DND-41 (cell line): ENCODE measurements at regions not wholly inside any gene's neighbourhood (a gene's known extent, or its start where the extent isn't known, plus 50 kb on each side); places are given as distances from the start of the nearest gene placed in this dataset.

Experiments
- ATAC-seq: fragments of 200-7000 bp; cut with Tn5 transposase; 3 replicates; pipeline ENCODE4 v1.9.1; 2021; ENCODE audit warnings: low read depth; ENCODE audit not compliant: insufficient read depth
- DNase-seq: peaks from one replicate; pipeline ENCODE4 v3.0.0-alpha.2; 2020
- H2AFZ ChIP-seq: 2 replicates; pipeline ENCODE4 v1.6.0; 2012; ENCODE audit warnings: low read depth, low read length
- H3K27ac ChIP-seq: 2 replicates; pipeline ENCODE4 v1.5.1; 2012; ENCODE audit warnings: low read length, inconsistent platforms
- H3K27me3 ChIP-seq: fragments of 200-600 bp; sonication (generic); 2 replicates; pipeline ENCODE4 v1.6.0; 2012; ENCODE audit warnings: low read length, mild to moderate bottlenecking, inconsistent platforms; ENCODE audit not compliant: insufficient read depth, poor library complexity
- H3K36me3 ChIP-seq: 2 replicates; pipeline ENCODE4 v1.5.1; 2012; ENCODE audit warnings: low read length, inconsistent platforms; ENCODE audit not compliant: insufficient read depth
- H3K4me1 ChIP-seq: 2 replicates; pipeline ENCODE4 v1.5.1; 2012; ENCODE audit warnings: mild to moderate bottlenecking, low read length; ENCODE audit not compliant: insufficient read depth
- H3K4me2 ChIP-seq: 2 replicates; pipeline ENCODE4 v1.6.0; 2012; ENCODE audit warnings: mild to moderate bottlenecking, moderate library complexity, low read length, inconsistent platforms; ENCODE audit not compliant: insufficient read depth
- H3K4me3 ChIP-seq, 2 experiments: fragments of 200-600 bp in 1 of 2; shearing (Covaris generic) in 1 of 2; 2 replicates each; pipeline ENCODE4 v1.5.1; 2012 to 2016; ENCODE audit warnings: inconsistent platforms in 2 of 2, low read length in 2 of 2, mild to moderate bottlenecking in 2 of 2, low read depth in 1 of 2, moderate library complexity in 1 of 2
- H3K79me2 ChIP-seq: 2 replicates; pipeline ENCODE4 v1.6.0; 2012; ENCODE audit warnings: low read length, inconsistent platforms; ENCODE audit not compliant: insufficient read depth
- H3K9ac ChIP-seq: 2 replicates; pipeline ENCODE4 v1.6.0; 2012; ENCODE audit warnings: low read depth, mild to moderate bottlenecking, inconsistent platforms, low read length, moderate library complexity
- H3K9me3 ChIP-seq: 2 replicates; pipeline ENCODE4 v1.5.1; 2012; ENCODE audit warnings: low read length, moderate library complexity, mild to moderate bottlenecking, inconsistent platforms; ENCODE audit not compliant: insufficient read depth, severe bottlenecking
- H4K20me1 ChIP-seq: 2 replicates; pipeline ENCODE4 v1.6.0; 2012; ENCODE audit warnings: low read length; ENCODE audit not compliant: insufficient read depth
- EZH2 ChIP-seq: IDR thresholded peaks from 3 replicates; pipeline ENCODE4 v1.6.1; 2012; ENCODE audit warnings: borderline replicate concordance, low read depth, mild to moderate bottlenecking, moderate library complexity, low read length, inconsistent platforms; ENCODE audit not compliant: severe bottlenecking
- TF ChIP-seq, protein P1 (sequence below): IDR thresholded peaks from 2 replicates; pipeline ENCODE4 v1.5.1; 2012; ENCODE audit warnings: borderline replicate concordance, low read length, moderate library complexity, mild to moderate bottlenecking; ENCODE audit not compliant: poor library complexity, severe bottlenecking; ENCODE audit errors: extremely low read depth

DNA sequence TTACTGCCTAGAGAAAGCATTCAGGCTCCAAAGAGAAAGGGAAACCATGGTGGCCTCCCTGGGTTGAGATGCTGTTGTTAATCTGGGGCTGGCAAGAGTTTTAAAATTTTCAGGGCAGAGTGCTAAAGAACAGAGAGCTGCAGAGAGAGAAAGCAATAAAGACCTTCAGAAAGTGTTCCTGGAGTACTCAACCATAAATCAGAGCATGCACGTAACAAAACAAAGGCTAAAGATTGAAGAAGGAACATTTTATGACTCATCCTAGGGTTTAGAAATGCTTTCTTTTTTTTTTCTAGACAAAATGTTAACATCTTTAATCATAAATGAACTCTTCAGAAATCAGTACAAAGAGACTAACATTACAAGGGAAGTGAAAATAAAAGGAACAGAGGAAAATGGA lies 562.3 kb upstream of the NDST4 start:
- no peaks in the 10 kb centered on the region for H3K4me1 ChIP-seq
- no peaks in the 10 kb centered on the region for H4K20me1 ChIP-seq
- H3K79me2 ChIP-seq: no peaks in the 10 kb centered on the region
- DNase-seq (no peak), ATAC-seq (no peak)
- no peaks in the 10 kb centered on the region for H3K36me3 ChIP-seq
- no peak overlapping the region for H3K4me2 ChIP-seq
- no peak overlapping the region for H3K4me3 ChIP-seq
- H3K9me3 ChIP-seq: no peaks in the 10 kb centered on the region
- TF ChIP-seq, protein P1, sequence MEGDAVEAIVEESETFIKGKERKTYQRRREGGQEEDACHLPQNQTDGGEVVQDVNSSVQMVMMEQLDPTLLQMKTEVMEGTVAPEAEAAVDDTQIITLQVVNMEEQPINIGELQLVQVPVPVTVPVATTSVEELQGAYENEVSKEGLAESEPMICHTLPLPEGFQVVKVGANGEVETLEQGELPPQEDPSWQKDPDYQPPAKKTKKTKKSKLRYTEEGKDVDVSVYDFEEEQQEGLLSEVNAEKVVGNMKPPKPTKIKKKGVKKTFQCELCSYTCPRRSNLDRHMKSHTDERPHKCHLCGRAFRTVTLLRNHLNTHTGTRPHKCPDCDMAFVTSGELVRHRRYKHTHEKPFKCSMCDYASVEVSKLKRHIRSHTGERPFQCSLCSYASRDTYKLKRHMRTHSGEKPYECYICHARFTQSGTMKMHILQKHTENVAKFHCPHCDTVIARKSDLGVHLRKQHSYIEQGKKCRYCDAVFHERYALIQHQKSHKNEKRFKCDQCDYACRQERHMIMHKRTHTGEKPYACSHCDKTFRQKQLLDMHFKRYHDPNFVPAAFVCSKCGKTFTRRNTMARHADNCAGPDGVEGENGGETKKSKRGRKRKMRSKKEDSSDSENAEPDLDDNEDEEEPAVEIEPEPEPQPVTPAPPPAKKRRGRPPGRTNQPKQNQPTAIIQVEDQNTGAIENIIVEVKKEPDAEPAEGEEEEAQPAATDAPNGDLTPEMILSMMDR: no peak
- TF ChIP-seq EZH2: no peak
- no peak overlapping the region for H2AFZ ChIP-seq
- H3K27me3 ChIP-seq: no peaks in the 10 kb centered on the region
- no peak overlapping the region for H3K9ac ChIP-seq
- no peak overlapping the region for H3K27ac ChIP-seq

DNA sequence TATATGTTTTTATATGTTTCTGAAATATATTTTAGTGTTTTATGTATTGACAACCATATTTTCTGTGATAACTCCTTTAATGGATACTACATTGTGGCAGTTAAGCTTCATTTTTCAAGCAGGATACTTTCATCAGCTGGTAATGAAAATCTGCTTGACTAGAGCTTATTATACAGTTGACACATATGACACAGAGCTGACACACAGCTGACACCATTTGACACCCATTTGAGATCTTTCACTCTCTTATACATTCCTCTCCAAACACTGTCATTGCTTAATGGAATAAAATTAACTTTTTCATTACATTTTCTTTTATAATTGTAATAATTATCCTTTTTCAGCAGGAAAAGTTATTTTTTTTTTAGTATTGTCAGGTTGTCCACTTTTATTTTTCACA lies 561.1 kb upstream of the NDST4 start:
- no peaks in the 10 kb centered on the region for H3K4me1 ChIP-seq
- no peak overlapping the region for H3K9ac ChIP-seq
- no peaks in the 10 kb centered on the region for H3K79me2 ChIP-seq
- DNase-seq (no peak), ATAC-seq (no peak)
- no peaks in the 10 kb centered on the region for H3K9me3 ChIP-seq
- H3K4me2 ChIP-seq: no peak overlapping the region
- no peak overlapping the region for H3K4me3 ChIP-seq
- no peaks in the 10 kb centered on the region for H3K27me3 ChIP-seq
- no peaks in the 10 kb centered on the region for H4K20me1 ChIP-seq
- no peaks in the 10 kb centered on the region for H3K36me3 ChIP-seq
- TF ChIP-seq, protein P1: no peak
- no peak for TF ChIP-seq EZH2
- no peak overlapping the region for H2AFZ ChIP-seq
- H3K27ac ChIP-seq: no peak overlapping the region

DNA sequence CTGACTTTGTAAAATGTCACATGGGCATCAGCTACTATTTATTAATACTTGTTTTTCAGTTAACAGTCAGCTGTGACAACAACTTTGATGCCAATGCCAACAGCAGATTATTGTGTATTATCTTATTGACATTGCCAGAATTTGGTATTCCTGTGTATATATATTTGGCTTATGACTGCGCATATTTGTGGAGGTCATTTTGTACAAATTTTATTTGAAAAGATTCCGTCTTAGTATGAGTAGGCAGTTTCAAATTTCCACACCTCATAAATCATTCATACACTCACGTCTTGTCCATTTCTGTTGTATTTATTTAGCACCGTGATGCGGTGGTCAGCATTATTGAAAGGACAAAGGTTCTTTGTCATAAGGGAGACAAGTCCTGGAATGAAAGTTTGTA lies 558.2 kb upstream of the NDST4 start:
- no peak overlapping the region for H3K27ac ChIP-seq
- H2AFZ ChIP-seq: no peak overlapping the region
- no peak for DNase-seq
- H3K27me3 ChIP-seq: no peaks in the 10 kb centered on the region
- no peak overlapping the region for H3K9ac ChIP-seq
- H3K4me2 ChIP-seq: no peak overlapping the region
- no peaks in the 10 kb centered on the region for H3K36me3 ChIP-seq
- no peaks in the 10 kb centered on the region for H4K20me1 ChIP-seq
- TF ChIP-seq, protein P1: no peak
- TF ChIP-seq EZH2: no peak
- H3K4me1 ChIP-seq: no peaks in the 10 kb centered on the region
- no peaks in the 10 kb centered on the region for H3K9me3 ChIP-seq
- no peak for ATAC-seq
- H3K79me2 ChIP-seq: no peaks in the 10 kb centered on the region
- no peak overlapping the region for H3K4me3 ChIP-seq

DNA sequence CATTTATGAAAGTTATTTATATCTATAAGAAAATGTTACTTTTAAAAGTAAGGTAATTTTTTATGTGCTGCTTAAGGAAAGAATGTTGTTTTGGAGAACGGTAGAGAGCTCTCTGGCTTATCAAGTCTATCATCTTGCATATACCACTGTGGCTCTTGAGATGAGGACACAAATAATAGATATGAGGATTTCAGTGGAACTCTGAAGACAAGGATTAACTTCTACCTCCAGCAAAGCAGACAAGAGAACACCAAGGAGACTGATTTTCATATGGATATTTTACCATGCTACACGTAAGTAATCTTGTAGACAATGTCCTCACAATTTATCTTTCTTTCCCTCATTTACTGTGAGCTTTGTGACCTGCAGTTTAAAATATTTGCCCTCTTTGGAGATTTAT lies 557.5 kb upstream of the NDST4 start:
- DNase-seq: no peak
- Histone ChIP-seq H3K27ac (no peak overlapping the region), H3K4me3 (no peak overlapping the region)

More for the DNA sequence above, 557.5 kb upstream of the NDST4 start:
- H3K36me3 ChIP-seq: no peaks in the 10 kb centered on the region
- no peak for ATAC-seq
- no peaks in the 10 kb centered on the region for H4K20me1 ChIP-seq
- H2AFZ ChIP-seq: no peak overlapping the region
- H3K27me3 ChIP-seq: no peaks in the 10 kb centered on the region
- H3K4me2 ChIP-seq: no peak overlapping the region
- no peaks in the 10 kb centered on the region for H3K79me2 ChIP-seq
- H3K9me3 ChIP-seq: no peaks in the 10 kb centered on the region
- H3K4me1 ChIP-seq: no peaks in the 10 kb centered on the region
- H3K9ac ChIP-seq: no peak overlapping the region
- TF ChIP-seq, protein P1: no peak
- no peak for TF ChIP-seq EZH2
